ENCODE measurements at regions not wholly inside any gene's neighbourhood (a gene's known extent, or its start where the extent isn't known, plus 50 kb on each side); places are given as distances from the start of the nearest gene placed in this dataset. TPM values are rescaled to one million over a fixed set of nuclear protein-coding genes. Genes with fewer than 3 reads are reported as not detected.

GRCh38 chr18:37617623-37618022 lies 52.0 kb upstream of the CELF4 start:
- DNase-seq (ENCODE audit: low spot score): no peak

More at GRCh38 chr18:37617623-37618022, 52.0 kb upstream of the CELF4 start:
- Mint-ChIP-seq H3K9me3 (peaks cover 2% of the 10 kb centered on the region; the same call in 1 of the 3 replicates), H3K27ac (no peak overlapping the region), H3K4me3 (no peak overlapping the region), H3K36me3 (ENCODE audit: low read depth) (no peaks in the 10 kb centered on the region), H3K4me1 (peaks cover 18% of the 10 kb centered on the region), H3K27me3 (ENCODE audit: insufficient read depth, low read depth, poor library complexity) (peaks cover 4% of the 10 kb centered on the region)
- Histone ChIP-seq H3K27ac (ENCODE audit: low read depth) (no peak overlapping the region), H3K4me2 (no peak overlapping the region), H3K4me3 (no peak overlapping the region), H3F3A (replicated peaks; ENCODE audit: low read depth) (no peaks in the 10 kb centered on the region), H2AFZ (no peak overlapping the region), H3K79me2 (replicated peaks; ENCODE audit: insufficient read depth) (no peaks in the 10 kb centered on the region), H3K9me2 (ENCODE audit: insufficient read depth) (peaks cover 16% of the 10 kb centered on the region), H3K4me1 (ENCODE audit: insufficient read depth) (no peaks in the 10 kb centered on the region), H4K20me1 (replicated peaks; ENCODE audit: insufficient read depth) (no peaks in the 10 kb centered on the region), H3K27me3 (ENCODE audit: insufficient read depth) (no peaks in the 10 kb centered on the region), H3K36me3 (ENCODE audit: insufficient read depth) (no peaks in the 10 kb centered on the region)
- ATAC-seq: no peak
- TF ChIP-seq CREB1 (CRISPR knock-in tag; IDR thresholded peaks at IDR 0.05; ENCODE audit: low read depth) (no peak), ETS1 (IDR thresholded peaks at IDR 0.05) (no peak), STAT1 (IDR thresholded peaks at IDR 0.05; ENCODE audit: unreplicated experiment) (no peak), EZH2 (IDR thresholded peaks at IDR 0.05; ENCODE audit: low read depth, unreplicated experiment) (no peak), ZNF331 (CRISPR knock-in tag; IDR thresholded peaks at IDR 0.05; ENCODE audit: low read depth) (no peak), NANOG (IDR thresholded peaks at IDR 0.05; ENCODE audit: borderline replicate concordance) (no peak), CTCF (conservative IDR thresholded peaks at IDR 0.05; ENCODE audit: low read depth in 2 of 2) (no peak), EZH2phosphoT487 (IDR thresholded peaks at IDR 0.05; ENCODE audit: unreplicated experiment) (no peak)
- TF ChIP-seq, protein P1, sequence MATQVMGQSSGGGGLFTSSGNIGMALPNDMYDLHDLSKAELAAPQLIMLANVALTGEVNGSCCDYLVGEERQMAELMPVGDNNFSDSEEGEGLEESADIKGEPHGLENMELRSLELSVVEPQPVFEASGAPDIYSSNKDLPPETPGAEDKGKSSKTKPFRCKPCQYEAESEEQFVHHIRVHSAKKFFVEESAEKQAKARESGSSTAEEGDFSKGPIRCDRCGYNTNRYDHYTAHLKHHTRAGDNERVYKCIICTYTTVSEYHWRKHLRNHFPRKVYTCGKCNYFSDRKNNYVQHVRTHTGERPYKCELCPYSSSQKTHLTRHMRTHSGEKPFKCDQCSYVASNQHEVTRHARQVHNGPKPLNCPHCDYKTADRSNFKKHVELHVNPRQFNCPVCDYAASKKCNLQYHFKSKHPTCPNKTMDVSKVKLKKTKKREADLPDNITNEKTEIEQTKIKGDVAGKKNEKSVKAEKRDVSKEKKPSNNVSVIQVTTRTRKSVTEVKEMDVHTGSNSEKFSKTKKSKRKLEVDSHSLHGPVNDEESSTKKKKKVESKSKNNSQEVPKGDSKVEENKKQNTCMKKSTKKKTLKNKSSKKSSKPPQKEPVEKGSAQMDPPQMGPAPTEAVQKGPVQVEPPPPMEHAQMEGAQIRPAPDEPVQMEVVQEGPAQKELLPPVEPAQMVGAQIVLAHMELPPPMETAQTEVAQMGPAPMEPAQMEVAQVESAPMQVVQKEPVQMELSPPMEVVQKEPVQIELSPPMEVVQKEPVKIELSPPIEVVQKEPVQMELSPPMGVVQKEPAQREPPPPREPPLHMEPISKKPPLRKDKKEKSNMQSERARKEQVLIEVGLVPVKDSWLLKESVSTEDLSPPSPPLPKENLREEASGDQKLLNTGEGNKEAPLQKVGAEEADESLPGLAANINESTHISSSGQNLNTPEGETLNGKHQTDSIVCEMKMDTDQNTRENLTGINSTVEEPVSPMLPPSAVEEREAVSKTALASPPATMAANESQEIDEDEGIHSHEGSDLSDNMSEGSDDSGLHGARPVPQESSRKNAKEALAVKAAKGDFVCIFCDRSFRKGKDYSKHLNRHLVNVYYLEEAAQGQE (IDR thresholded peaks at IDR 0.05; ENCODE audit: unreplicated experiment): no peak

MicroRNA genes in the stretch of these regions (microRNA counts, 767-probe panel; counts per million panel counts)
- not detected for microRNA hsa-miR-924

Small RNAs in the stretch of these regions (microRNA-seq; reads per million reads assigned to microRNA genes)
- gene MIR4318: not detected
- gene MIR5583-1: not detected
- gene MIR5583-2: not detected
- not detected for gene MIR924

Small RNAs in the stretch of these regions (small RNA-seq; reads per million reads assigned to genes)
- gene AC011712.1 (ENCODE audit: low replicate concordance) (not detected), gene MIR4318 (ENCODE audit: low replicate concordance) (not detected), gene MIR5583-1 (ENCODE audit: low replicate concordance) (not detected), gene RN7SKP182 (ENCODE audit: low replicate concordance) (not detected), gene RNU6-1242P (ENCODE audit: low replicate concordance) (not detected), gene RNU6-706P (ENCODE audit: low replicate concordance) (not detected)

Measured in GM23338 (cell line).